ENCODE measurements at regions not wholly inside any gene's neighbourhood (a gene's known extent, or its start where the extent isn't known, plus 50 kb on each side); places are given as distances from the start of the nearest gene placed in this dataset.

GRCh38 chr4:119692001-119692400 lies 63.4 kb upstream of the PDE5A start:
- H3K4me1 ChIP-seq (ENCODE audit: insufficient read depth, low read length, poor library complexity, severe bottlenecking), result no peaks in the 10 kb centered on the region
- no peak overlapping the region for H2AFZ ChIP-seq (ENCODE audit: low read length)
- H3K4me3 ChIP-seq (ENCODE audit: low read length, poor library complexity, severe bottlenecking), result no peak overlapping the region
- no peak overlapping the region for H3K4me2 ChIP-seq (ENCODE audit: low read depth, low read length, poor library complexity, severe bottlenecking)
- TF ChIP-seq CTCF (conservative IDR thresholded peaks at IDR 0.05; ENCODE audit: low read length) (no peak), EZH2phosphoT487 (IDR thresholded peaks at IDR 0.05; ENCODE audit: borderline replicate concordance) (no peak)
- H3K79me2 ChIP-seq (ENCODE audit: insufficient read depth, low read length), result no peaks in the 10 kb centered on the region
- H3K36me3 ChIP-seq (ENCODE audit: insufficient read depth, low read length), result no peaks in the 10 kb centered on the region
- no peaks in the 10 kb centered on the region for H3K9me2 ChIP-seq (replicated peaks; ENCODE audit: low read depth, low read length)
- H3K27me3 ChIP-seq (ENCODE audit: insufficient read depth, low read length, poor library complexity, severe bottlenecking), result no peaks in the 10 kb centered on the region
- H3K9me3 ChIP-seq (ENCODE audit: insufficient read depth, low read depth, low read length), result peaks cover 6% of the 10 kb centered on the region; the same call in 1 of the 2 replicates
- H4K20me1 ChIP-seq (ENCODE audit: insufficient read depth, low read length, poor library complexity, severe bottlenecking), result no peaks in the 10 kb centered on the region
- H3F3A ChIP-seq (ENCODE audit: low read depth), result no peaks in the 10 kb centered on the region
- H3K9ac ChIP-seq (ENCODE audit: low read depth, low read length, poor library complexity, severe bottlenecking), result no peak overlapping the region

- Histone ChIP-seq H4K20me1 (ENCODE audit: insufficient read depth, low read length, poor library complexity, severe bottlenecking) (no peaks in the 10 kb centered on the region), H2AFZ (ENCODE audit: low read length) (no peak overlapping the region), H3K9me2 (replicated peaks; ENCODE audit: low read depth, low read length) (no peaks in the 10 kb centered on the region), H3K4me1 (ENCODE audit: insufficient read depth, low read length, poor library complexity, severe bottlenecking) (no peaks in the 10 kb centered on the region), H3K27me3 (ENCODE audit: insufficient read depth, low read length, poor library complexity, severe bottlenecking) (no peaks in the 10 kb centered on the region), H3K9ac (ENCODE audit: low read depth, low read length, poor library complexity, severe bottlenecking) (no peak overlapping the region), H3K79me2 (ENCODE audit: insufficient read depth, low read length) (no peaks in the 10 kb centered on the region), H3K4me3 (ENCODE audit: low read length, poor library complexity, severe bottlenecking) (no peak overlapping the region), H3K9me3 (ENCODE audit: insufficient read depth, low read depth, low read length) (peaks cover 6% of the 10 kb centered on the region; the same call in 1 of the 2 replicates), H3F3A (ENCODE audit: low read depth) (no peaks in the 10 kb centered on the region), H3K4me2 (ENCODE audit: low read depth, low read length, poor library complexity, severe bottlenecking) (no peak overlapping the region), H3K36me3 (ENCODE audit: insufficient read depth, low read length) (no peaks in the 10 kb centered on the region)
- no peak for TF ChIP-seq EZH2phosphoT487 (IDR thresholded peaks at IDR 0.05; ENCODE audit: borderline replicate concordance)
- TF ChIP-seq CTCF (conservative IDR thresholded peaks at IDR 0.05; ENCODE audit: low read length), result no peak
These were observed 62.3 kb upstream of the PDE5A start for GRCh38 chr4:119690871-119691270.

GRCh38 chr4:119688446-119688845 lies 59.8 kb upstream of the PDE5A start:
- Histone ChIP-seq H3K9me2 (replicated peaks; ENCODE audit: low read depth, low read length) (no peaks in the 10 kb centered on the region), H3K36me3 (ENCODE audit: insufficient read depth, low read length) (no peaks in the 10 kb centered on the region), H2AFZ (ENCODE audit: low read length) (no peak overlapping the region), H4K20me1 (ENCODE audit: insufficient read depth, low read length, poor library complexity, severe bottlenecking) (no peaks in the 10 kb centered on the region), H3K79me2 (ENCODE audit: insufficient read depth, low read length) (no peaks in the 10 kb centered on the region), H3K4me1 (ENCODE audit: insufficient read depth, low read length, poor library complexity, severe bottlenecking) (no peaks in the 10 kb centered on the region), H3K4me2 (ENCODE audit: low read depth, low read length, poor library complexity, severe bottlenecking) (no peak overlapping the region), H3K9ac (ENCODE audit: low read depth, low read length, poor library complexity, severe bottlenecking) (no peak overlapping the region), H3K4me3 (ENCODE audit: low read length, poor library complexity, severe bottlenecking) (no peak overlapping the region), H3F3A (ENCODE audit: low read depth) (no peaks in the 10 kb centered on the region), H3K9me3 (ENCODE audit: insufficient read depth, low read depth, low read length) (peaks cover 6% of the 10 kb centered on the region; the same call in 1 of the 2 replicates), H3K27me3 (ENCODE audit: insufficient read depth, low read length, poor library complexity, severe bottlenecking) (no peaks in the 10 kb centered on the region)
- TF ChIP-seq CTCF (conservative IDR thresholded peaks at IDR 0.05; ENCODE audit: low read length), result no peak
